A172 (cell line): ENCODE measurements at regions not wholly inside any gene's neighbourhood (a gene's known extent, or its start where the extent isn't known, plus 50 kb on each side); places are given as distances from the start of the nearest gene placed in this dataset.

Source experiments
- DNase-seq: peaks from one replicate; pipeline ENCODE4 v3.0.0-alpha.2; 2015; ENCODE audit warnings: low spot score

DNA sequence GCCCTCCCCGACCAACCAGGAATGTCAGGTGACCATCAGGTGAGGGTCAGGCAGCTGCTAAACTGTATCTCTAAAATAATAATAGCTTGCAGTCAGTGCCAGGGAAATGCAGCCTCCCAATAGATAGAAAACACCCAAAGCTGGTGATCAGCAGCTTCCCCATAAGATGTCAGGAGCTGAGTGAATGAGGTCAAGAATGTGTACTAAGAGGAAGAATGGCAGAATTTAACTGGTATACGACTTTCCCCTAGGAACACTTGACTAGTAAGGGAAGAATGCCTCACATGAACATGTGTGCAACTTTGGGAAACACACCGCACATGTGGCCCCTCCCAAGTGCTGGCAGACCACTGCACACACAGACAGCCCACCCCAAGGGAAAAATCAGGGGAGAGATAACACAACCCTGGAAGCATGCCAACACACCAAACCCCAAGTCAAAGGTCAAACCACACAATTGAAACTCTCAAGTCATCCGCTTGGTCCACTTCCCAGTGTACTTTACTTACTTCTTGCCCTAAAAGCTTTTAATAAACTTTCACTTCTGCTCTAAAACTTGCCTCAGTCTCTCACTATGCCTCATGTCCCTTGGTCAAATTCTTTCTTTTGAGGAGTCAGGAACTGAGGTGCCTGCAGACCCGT is 806.5 kb downstream of the OTOL1 start:
- DNase-seq = no peak

DNA sequence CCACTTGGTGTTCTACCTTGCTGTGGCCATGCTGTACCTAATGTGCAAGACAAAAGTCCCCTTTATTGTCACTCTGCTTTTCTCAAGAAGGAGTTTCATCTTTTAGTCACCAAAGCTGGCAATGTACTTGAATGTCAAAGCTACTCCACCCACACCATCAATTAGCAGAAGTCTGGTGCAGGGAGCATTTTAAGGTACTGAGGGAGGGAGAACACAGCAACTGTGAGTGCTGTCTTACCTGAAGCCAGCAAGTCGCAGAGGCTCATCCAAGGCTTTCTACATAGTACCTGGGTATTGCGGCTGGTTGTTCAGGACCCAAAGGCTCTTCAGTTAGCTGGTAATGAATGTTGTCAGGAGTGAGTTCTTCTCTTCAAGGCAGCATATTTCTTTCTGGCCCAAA is 820.4 kb downstream of the OTOL1 start:
- DNase-seq = no peak

GRCh38 chr3:162328649-162329048 is 832.0 kb downstream of the OTOL1 start:
- DNase-seq = no peak

- DNase-seq = no peak
These were observed 832.9 kb downstream of the OTOL1 start for GRCh38 chr3:162329514-162329913.

DNA sequence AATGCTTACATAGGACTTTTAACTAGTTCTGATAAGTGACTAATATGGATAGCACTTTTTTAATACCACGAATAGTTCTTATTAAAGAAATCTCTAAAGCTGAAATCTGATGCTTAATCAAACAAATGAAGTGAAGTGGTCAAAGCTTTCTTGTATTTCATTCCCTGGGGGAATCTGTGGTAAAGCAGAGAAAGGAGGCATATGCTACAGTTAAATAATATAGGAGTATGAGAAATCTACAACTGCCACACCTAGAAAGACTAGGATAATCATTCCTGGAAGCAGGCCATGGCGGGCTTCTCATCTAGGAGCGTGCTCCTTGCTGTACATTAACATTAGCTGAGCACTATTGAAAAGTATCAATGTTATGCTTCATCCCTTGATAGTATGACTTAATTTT is 835.7 kb downstream of the OTOL1 start:
- no peak for DNase-seq

- DNase-seq = no peak
These were observed 837.9 kb downstream of the OTOL1 start for GRCh38 chr3:162334537-162334936.

DNA sequence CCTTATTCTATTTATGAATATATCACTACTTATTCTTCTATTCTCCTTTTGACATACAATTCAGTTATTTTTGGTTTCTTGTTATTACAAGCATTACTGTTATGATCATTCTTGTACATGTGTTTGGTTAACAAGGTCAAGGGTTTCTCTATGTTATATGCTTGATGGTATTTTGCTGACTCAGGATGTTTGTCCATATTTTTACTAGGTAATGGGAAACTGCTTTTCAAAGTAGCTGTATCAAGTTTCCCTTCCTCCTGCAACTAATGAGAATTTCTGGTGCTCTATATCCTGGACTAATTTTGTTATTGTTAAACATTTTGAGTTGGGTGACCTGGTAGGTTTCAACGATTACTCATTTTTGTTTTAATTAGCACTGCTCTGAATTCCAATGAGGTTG is 841.0 kb downstream of the OTOL1 start:
- no peak for DNase-seq

DNA sequence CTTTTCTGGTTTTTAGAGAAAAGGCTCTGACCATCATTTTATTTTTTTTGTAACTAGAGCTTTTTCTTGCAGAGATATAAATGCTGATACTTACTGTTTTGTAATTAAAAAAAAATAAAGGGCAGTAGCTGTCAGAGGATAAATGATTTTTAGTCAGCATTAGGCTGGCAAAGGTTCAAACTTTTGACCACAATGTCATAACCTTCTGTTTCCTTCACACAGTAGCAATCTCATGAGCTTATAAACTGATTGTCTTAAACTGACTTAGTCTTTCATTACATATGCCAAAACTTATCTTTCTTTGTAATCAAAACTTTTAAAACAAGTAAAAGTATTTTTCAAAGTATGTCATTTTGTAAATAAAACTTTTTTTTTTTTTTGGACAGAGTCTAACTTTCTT is 841.9 kb downstream of the OTOL1 start:
- DNase-seq = peak; percentile 69

- DNase-seq = no peak
These were observed 852.3 kb downstream of the OTOL1 start for GRCh38 chr3:162348912-162349311.

GRCh38 chr3:162353414-162353813 is 856.8 kb downstream of the OTOL1 start:
- no peak for DNase-seq

GRCh38 chr3:162354356-162354755 is 857.7 kb downstream of the OTOL1 start:
- no peak for DNase-seq

- no peak for DNase-seq
These were observed 868.6 kb downstream of the OTOL1 start for GRCh38 chr3:162365066-162365719.

GRCh38 chr3:162366166-162366766 is 869.7 kb downstream of the OTOL1 start:
- DNase-seq = no peak

DNA sequence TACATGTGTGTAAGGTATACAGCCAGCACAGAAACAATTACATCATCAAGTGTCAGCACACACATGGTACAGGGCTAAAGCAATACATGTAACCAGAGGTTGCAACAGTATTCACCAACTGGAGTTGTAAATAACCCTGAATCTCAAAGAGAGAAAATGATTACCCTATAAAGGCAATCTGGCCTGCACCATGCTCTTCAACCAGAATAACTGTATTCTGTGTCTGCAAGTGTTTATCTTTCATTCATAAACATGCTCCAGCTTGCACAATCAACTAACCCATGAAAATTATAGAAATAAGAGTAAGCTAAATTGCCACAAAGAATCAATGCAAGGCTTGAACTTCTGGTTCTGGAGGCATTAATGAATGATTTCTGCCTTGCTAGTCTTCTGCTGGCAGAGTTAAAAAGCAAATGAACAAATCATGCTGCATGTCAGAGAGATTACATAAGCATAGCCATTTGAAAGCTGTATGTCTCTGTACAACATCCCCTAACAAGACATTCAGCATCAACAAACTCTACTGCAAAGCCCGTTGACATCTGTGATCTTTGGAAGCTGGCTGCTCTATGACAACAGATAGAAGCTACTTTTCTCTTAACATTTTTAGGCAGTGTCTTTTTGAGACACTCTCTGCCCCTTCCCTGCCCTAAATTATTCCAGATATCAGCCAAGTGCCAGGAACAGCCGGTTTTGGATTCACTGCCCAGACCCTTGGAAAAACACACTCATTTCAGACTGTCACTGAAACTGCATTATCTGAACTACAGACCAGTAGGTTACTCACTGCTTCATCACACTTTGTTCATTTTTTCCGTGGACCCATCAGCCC is 871.0 kb downstream of the OTOL1 start:
- DNase-seq = no peak

GRCh38 chr3:162368417-162368816 is 871.8 kb downstream of the OTOL1 start:
- no peak for DNase-seq

GRCh38 chr3:162369306-162369705 is 872.7 kb downstream of the OTOL1 start:
- DNase-seq = no peak

GRCh38 chr3:162370141-162370540 is 873.5 kb downstream of the OTOL1 start:
- DNase-seq = no peak

- no peak for DNase-seq
These were observed 880.2 kb downstream of the OTOL1 start for GRCh38 chr3:162376761-162377160.

GRCh38 chr3:162377608-162378007 is 881.0 kb downstream of the OTOL1 start:
- DNase-seq = no peak

DNA sequence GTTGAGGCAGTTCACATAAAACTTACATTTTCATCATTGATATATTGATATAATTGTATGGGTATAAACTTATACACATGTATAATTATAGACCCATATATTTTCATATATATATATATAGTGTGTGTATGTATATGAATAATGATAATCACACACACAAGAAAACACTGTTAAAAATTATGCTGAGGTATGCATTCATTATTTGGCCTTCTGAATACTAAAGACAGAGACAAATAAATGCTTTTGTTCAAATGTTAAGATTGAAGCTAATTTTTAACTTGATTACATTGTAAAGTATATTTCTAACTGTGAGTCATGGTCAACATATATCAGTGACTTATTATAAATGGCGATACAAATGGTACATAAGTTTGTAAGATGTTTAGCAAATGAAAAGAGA is 888.8 kb downstream of the OTOL1 start:
- no peak for DNase-seq

DNA sequence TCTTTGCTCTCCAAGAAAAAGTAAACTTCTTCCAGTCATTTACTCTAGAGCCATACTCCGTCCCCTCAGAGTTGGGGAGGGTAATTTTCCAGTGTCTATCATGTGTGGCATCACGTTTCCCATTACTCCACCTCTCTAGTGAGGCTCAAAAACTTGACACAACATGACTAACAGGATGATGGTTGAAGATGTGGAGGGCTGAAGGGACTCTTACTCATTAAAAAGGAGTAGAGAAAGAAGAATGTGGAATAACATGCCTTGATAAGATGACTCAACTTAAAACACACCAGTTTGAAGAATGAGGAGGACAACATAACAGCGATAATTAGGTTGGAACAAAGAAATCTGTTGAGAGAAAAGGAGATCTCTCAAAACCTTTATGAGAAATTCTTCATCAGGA is 894.3 kb downstream of the OTOL1 start:
- peak; percentile 84 for DNase-seq

- peak; percentile 65 for DNase-seq
These were observed 894.7 kb downstream of the OTOL1 start for GRCh38 chr3:162391301-162391700.

GRCh38 chr3:162395496-162395895 is 898.9 kb downstream of the OTOL1 start:
- DNase-seq = no peak
